ENCODE measurements at regions not wholly inside any gene's neighbourhood (a gene's known extent, or its start where the extent isn't known, plus 50 kb on each side); places are given as distances from the start of the nearest gene placed in this dataset.

DNA sequence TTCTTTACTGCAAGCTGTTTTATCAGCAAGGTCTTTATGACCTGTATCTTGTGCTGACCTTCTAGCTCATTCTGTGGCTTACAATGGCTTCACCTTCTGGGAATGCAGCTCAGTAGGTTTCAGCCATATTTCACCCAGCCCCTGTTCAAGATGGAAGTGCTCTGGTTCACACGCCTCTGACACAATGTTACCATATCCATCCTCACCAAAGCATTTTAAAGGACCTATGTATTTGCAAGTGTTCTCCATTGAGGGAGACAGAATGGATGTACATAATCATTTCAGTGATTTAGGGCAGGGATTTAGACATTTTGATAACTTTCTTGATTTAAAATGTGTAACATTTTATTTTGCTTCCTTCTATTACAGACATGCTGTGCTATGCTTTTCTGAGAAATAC is 182.3 kb upstream of the FN1 start:
- DNase-seq (ENCODE audit: low spot score) (no peak), ATAC-seq (no peak)
- H3K4me1 Mint-ChIP-seq: peaks cover 32% of the 10 kb centered on the region
- ChIA-PET CTCF (no interaction called here), POLR2A (no interaction called here)
- no peak overlapping the region for H3K4me3 Mint-ChIP-seq
- peaks cover 29% of the 10 kb centered on the region for H3K36me3 Mint-ChIP-seq
- peaks cover 31% of the 10 kb centered on the region for H3K9me3 Mint-ChIP-seq
- no peak overlapping the region for H3K27ac Mint-ChIP-seq
- TF ChIP-seq ETV6 (CRISPR knock-in tag; IDR thresholded peaks at IDR 0.05) (no peak), STAT6 (CRISPR knock-in tag; conservative IDR thresholded peaks at IDR 0.05; ENCODE audit: low read depth) (no peak), TEAD4 (CRISPR knock-in tag; IDR thresholded peaks at IDR 0.05) (no peak), GTF2I (CRISPR knock-in tag; conservative IDR thresholded peaks at IDR 0.05) (no peak), SP1 (CRISPR knock-in tag; conservative IDR thresholded peaks at IDR 0.05) (no peak), NR1H2 (CRISPR knock-in tag; IDR thresholded peaks at IDR 0.05) (no peak), ZNF416 (CRISPR knock-in tag; IDR thresholded peaks at IDR 0.05) (no peak), AFF4 (CRISPR knock-in tag; IDR thresholded peaks at IDR 0.05; ENCODE audit: borderline replicate concordance) (no peak), ZNF671 (CRISPR knock-in tag; IDR thresholded peaks at IDR 0.05) (no peak)
- TF ChIP-seq, protein P1, sequence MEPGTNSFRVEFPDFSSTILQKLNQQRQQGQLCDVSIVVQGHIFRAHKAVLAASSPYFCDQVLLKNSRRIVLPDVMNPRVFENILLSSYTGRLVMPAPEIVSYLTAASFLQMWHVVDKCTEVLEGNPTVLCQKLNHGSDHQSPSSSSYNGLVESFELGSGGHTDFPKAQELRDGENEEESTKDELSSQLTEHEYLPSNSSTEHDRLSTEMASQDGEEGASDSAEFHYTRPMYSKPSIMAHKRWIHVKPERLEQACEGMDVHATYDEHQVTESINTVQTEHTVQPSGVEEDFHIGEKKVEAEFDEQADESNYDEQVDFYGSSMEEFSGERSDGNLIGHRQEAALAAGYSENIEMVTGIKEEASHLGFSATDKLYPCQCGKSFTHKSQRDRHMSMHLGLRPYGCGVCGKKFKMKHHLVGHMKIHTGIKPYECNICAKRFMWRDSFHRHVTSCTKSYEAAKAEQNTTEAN (CRISPR knock-in tag; IDR thresholded peaks at IDR 0.05): no peak
- TF ChIP-seq, protein P2, sequence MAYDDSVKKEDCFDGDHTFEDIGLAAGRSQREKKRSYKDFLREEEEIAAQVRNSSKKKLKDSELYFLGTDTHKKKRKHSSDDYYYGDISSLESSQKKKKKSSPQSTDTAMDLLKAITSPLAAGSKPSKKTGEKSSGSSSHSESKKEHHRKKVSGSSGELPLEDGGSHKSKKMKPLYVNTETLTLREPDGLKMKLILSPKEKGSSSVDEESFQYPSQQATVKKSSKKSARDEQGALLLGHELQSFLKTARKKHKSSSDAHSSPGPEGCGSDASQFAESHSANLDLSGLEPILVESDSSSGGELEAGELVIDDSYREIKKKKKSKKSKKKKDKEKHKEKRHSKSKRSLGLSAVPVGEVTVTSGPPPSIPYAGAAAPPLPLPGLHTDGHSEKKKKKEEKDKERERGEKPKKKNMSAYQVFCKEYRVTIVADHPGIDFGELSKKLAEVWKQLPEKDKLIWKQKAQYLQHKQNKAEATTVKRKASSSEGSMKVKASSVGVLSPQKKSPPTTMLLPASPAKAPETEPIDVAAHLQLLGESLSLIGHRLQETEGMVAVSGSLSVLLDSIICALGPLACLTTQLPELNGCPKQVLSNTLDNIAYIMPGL (CRISPR knock-in tag; IDR thresholded peaks at IDR 0.05): no peak
- TF ChIP-seq, protein P3, sequence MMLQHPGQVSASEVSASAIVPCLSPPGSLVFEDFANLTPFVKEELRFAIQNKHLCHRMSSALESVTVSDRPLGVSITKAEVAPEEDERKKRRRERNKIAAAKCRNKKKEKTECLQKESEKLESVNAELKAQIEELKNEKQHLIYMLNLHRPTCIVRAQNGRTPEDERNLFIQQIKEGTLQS (CRISPR knock-in tag; conservative IDR thresholded peaks at IDR 0.05): no peak
- peaks cover 3% of the 10 kb centered on the region; the same call in 1 of the 2 replicates for H3K27me3 Mint-ChIP-seq (ENCODE audit: low read depth)

GRCh38 chr2:215617060-215617824 is 181.4 kb upstream of the FN1 start:
- ATAC-seq (no peak), DNase-seq (ENCODE audit: low spot score) (no peak)
- CTCF ChIA-PET: no interaction called here
- TF ChIP-seq RORB (CRISPR knock-in tag; IDR thresholded peaks at IDR 0.05) (0 out of 2 replicates have a peak, but pooled peaks have one; percentile 56), NFATC4 (CRISPR knock-in tag; IDR thresholded peaks at IDR 0.05) (no peak)
- peaks cover 37% of the 10 kb centered on the region for H3K4me1 Mint-ChIP-seq
- POLR2A ChIA-PET: no interaction called here
- H3K36me3 Mint-ChIP-seq: peaks cover 29% of the 10 kb centered on the region
- H3K27me3 Mint-ChIP-seq (ENCODE audit: low read depth): peaks cover 3% of the 10 kb centered on the region; the same call in 1 of the 2 replicates
- no peak overlapping the region for H3K4me3 Mint-ChIP-seq
- no peak overlapping the region for H3K27ac Mint-ChIP-seq
- H3K9me3 Mint-ChIP-seq: peaks cover 31% of the 10 kb centered on the region
